ENCODE measurements at regions not wholly inside any gene's neighbourhood (a gene's known extent, or its start where the extent isn't known, plus 50 kb on each side); places are given as distances from the start of the nearest gene placed in this dataset.

DNA sequence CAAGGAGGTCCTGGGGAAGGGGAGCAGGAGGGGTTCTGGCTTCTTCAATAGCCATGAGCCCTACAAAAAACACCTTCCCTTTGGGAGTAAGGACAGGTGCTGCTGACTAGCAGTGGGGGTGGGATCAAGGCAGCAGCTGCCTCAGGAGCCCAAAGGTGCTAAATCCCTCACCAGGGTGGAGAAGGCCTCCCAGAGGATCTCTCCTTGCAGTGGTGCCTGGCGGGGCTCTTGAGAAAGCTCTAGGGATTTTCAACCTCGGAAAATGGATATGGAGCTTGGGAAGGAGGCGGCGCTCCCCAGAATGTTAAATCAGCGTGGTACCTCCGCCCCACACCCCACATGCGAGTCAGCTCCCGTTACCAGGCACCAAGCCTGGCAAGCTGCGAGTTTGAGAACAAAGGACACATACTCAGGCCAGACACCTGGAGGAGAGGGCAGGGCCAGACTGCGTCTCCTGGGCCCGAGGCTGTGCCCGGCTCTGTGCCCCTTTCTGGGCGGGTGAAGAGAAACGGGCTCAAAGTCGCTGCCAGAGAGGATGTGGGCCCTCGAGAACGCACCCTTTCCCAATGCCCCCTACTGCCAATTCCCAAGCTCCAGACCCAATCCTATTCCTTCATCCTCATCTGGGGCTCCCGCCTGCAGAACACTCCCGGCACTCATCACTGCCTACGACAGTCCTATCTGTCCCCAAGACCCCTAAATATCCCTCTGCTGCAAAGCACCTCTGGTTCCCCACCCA lies 139.0 kb downstream of the BRD1 start:
- TF ChIP-seq EZH2 (IDR thresholded peaks at IDR 0.05; ENCODE audit: low read length, unreplicated experiment) = no peak
- Histone ChIP-seq H3F3A (ENCODE audit: low read length, unreplicated experiment) (no peaks in the 10 kb centered on the region), H3K4me3 (ENCODE audit: low read length) (no peak overlapping the region), H3K27me3 (ENCODE audit: low read length) (peaks cover 76% of the 10 kb centered on the region), H3K4me2 (ENCODE audit: low read length) (no peak overlapping the region), H3K4me1 (ENCODE audit: insufficient read depth, low read length) (no peaks in the 10 kb centered on the region), H3K27ac (ENCODE audit: low read length) (no peak overlapping the region), H3K79me2 (ENCODE audit: low read length) (no peaks in the 10 kb centered on the region), H3K36me3 (ENCODE audit: low read depth, low read length) (no peaks in the 10 kb centered on the region), H4K20me1 (ENCODE audit: low read length) (no peaks in the 10 kb centered on the region), H3K9me2 (replicated peaks; ENCODE audit: low read length) (no peaks in the 10 kb centered on the region), H2AFZ (ENCODE audit: low read length) (no peak overlapping the region), H3K9me3 (ENCODE audit: low read length) (no peaks in the 10 kb centered on the region), H3K9ac (ENCODE audit: low read length) (no peak overlapping the region)
- BruUV-seq (replicated peaks) = no TSS peak
- intact Hi-C loops (cut with micrococcal nuclease) = no loop called here
- ATAC-seq (no peak), DNase-seq (no peak)
- ChIA-PET CTCF (no interaction called here), POLR2A (ENCODE audit: unreplicated experiment) (no interaction called here)

DNA sequence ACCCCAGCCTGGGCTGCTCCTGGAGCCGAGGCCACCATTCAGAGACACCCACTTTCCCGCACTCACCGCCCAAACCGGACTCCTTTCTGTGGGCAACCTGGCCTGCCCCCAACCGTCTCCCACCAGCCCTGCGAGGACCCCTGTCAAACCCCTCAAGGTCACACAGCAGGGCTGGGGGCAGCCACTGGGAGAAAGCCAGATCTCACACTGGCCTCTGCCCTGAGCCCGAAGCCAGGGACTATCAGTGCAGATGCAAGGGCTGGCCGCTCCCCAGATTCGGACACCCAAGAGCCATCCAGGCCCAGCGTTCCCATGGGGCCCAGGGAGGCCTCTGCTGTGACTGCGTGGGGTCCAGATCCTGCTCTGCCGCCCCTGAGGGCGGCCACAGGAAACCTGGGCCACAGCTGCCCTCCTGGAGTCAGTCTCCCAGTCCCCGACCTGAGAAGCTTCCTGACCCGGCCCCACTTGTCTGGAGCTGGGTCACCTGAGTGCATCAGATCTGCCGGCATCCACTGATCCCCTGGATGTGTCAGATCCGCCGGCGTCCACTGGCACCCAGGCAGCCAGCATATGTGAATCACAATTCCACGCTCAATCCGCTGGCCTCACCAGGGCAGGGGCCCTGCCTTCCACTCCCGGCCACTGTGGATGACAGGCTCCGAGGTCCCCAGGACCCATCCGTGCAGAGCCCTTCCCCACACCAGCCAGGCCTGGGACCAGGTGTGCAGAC lies 139.7 kb downstream of the BRD1 start:
- Histone ChIP-seq H3K27ac (ENCODE audit: low read length) (no peak overlapping the region), H3K4me1 (ENCODE audit: insufficient read depth, low read length) (no peaks in the 10 kb centered on the region), H4K20me1 (ENCODE audit: low read length) (no peaks in the 10 kb centered on the region), H3K4me2 (ENCODE audit: low read length) (no peak overlapping the region), H3F3A (ENCODE audit: low read length, unreplicated experiment) (no peaks in the 10 kb centered on the region), H3K36me3 (ENCODE audit: low read depth, low read length) (no peaks in the 10 kb centered on the region), H3K9ac (ENCODE audit: low read length) (no peak overlapping the region), H3K4me3 (ENCODE audit: low read length) (no peak overlapping the region), H3K79me2 (ENCODE audit: low read length) (no peaks in the 10 kb centered on the region), H3K27me3 (ENCODE audit: low read length) (peaks cover 83% of the 10 kb centered on the region), H3K9me3 (ENCODE audit: low read length) (no peaks in the 10 kb centered on the region), H3K9me2 (replicated peaks; ENCODE audit: low read length) (no peaks in the 10 kb centered on the region), H2AFZ (ENCODE audit: low read length) (no peak overlapping the region)
- TF ChIP-seq EZH2phosphoT487 (IDR thresholded peaks at IDR 0.05; ENCODE audit: borderline replicate concordance, low read length) = no peak
- no peak for TF ChIP-seq EZH2 (IDR thresholded peaks at IDR 0.05; ENCODE audit: low read length, unreplicated experiment)
- TF ChIP-seq, protein P1, sequence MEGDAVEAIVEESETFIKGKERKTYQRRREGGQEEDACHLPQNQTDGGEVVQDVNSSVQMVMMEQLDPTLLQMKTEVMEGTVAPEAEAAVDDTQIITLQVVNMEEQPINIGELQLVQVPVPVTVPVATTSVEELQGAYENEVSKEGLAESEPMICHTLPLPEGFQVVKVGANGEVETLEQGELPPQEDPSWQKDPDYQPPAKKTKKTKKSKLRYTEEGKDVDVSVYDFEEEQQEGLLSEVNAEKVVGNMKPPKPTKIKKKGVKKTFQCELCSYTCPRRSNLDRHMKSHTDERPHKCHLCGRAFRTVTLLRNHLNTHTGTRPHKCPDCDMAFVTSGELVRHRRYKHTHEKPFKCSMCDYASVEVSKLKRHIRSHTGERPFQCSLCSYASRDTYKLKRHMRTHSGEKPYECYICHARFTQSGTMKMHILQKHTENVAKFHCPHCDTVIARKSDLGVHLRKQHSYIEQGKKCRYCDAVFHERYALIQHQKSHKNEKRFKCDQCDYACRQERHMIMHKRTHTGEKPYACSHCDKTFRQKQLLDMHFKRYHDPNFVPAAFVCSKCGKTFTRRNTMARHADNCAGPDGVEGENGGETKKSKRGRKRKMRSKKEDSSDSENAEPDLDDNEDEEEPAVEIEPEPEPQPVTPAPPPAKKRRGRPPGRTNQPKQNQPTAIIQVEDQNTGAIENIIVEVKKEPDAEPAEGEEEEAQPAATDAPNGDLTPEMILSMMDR (conservative IDR thresholded peaks at IDR 0.05; ENCODE audit: low read depth, low read length) = no peak
- intact Hi-C loops (cut with micrococcal nuclease) = no loop called here
- BruUV-seq (replicated peaks) = no TSS peak
- ATAC-seq (no peak), DNase-seq (no peak)
- CTCF ChIA-PET = no interaction called here
- POLR2A ChIA-PET (ENCODE audit: unreplicated experiment) = no interaction called here

DNA sequence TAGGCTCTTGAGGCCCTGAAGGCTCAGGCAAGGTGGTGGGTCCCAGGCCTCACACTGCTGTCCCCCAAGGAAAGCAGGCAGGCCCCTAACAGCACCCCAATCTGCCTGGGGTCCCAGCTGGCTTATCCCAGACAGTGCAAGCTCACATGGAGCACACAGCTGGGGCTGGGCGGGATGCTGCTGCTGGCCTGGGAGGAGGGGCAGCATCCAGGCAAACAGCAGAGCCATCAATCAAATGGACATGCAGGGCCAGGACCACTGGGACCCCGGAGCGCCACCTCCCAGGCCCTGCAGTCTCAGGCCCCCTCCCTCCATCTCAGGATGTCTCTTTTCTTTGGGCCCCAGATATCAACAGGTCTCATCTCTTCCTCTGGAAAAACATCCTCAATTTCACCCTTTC lies 140.3 kb downstream of the BRD1 start:
- TF ChIP-seq EZH2phosphoT487 (IDR thresholded peaks at IDR 0.05; ENCODE audit: borderline replicate concordance, low read length) = no peak
- TF ChIP-seq, protein P1 (conservative IDR thresholded peaks at IDR 0.05; ENCODE audit: low read depth, low read length) = no peak
- no peak for TF ChIP-seq EZH2 (IDR thresholded peaks at IDR 0.05; ENCODE audit: low read length, unreplicated experiment)
- Histone ChIP-seq H3K27me3 (ENCODE audit: low read length) (peaks cover 89% of the 10 kb centered on the region), H3K4me3 (ENCODE audit: low read length) (no peak overlapping the region), H3K4me1 (ENCODE audit: insufficient read depth, low read length) (no peaks in the 10 kb centered on the region), H3K9me3 (ENCODE audit: low read length) (no peaks in the 10 kb centered on the region), H3K79me2 (ENCODE audit: low read length) (no peaks in the 10 kb centered on the region), H4K20me1 (ENCODE audit: low read length) (no peaks in the 10 kb centered on the region), H3K27ac (ENCODE audit: low read length) (no peak overlapping the region), H3F3A (ENCODE audit: low read length, unreplicated experiment) (no peaks in the 10 kb centered on the region), H2AFZ (ENCODE audit: low read length) (no peak overlapping the region), H3K4me2 (ENCODE audit: low read length) (no peak overlapping the region), H3K36me3 (ENCODE audit: low read depth, low read length) (no peaks in the 10 kb centered on the region), H3K9ac (ENCODE audit: low read length) (no peak overlapping the region), H3K9me2 (replicated peaks; ENCODE audit: low read length) (no peaks in the 10 kb centered on the region)
- ATAC-seq = no peak
- BruUV-seq (replicated peaks) = no TSS peak
- POLR2A ChIA-PET (ENCODE audit: unreplicated experiment) = no interaction called here
- CTCF ChIA-PET = no interaction called here
- intact Hi-C loops (cut with micrococcal nuclease) = no loop called here
- no peak for DNase-seq

Data from PC-3 (cell line).